ENCODE measurements at regions not wholly inside any gene's neighbourhood (a gene's known extent, or its start where the extent isn't known, plus 50 kb on each side); places are given as distances from the start of the nearest gene placed in this dataset.

- no peak overlapping the region for H3K4me3 ChIP-seq (ENCODE audit: low read depth, low read length)
- no peak for DNase-seq (ENCODE audit: low read depth, low spot score)
- in situ Hi-C loops (cut with HindIII; ENCODE audit: low sequenced_read_pairs) = no loop called here
- no peak for TF ChIP-seq CTCF (IDR thresholded peaks at IDR 0.05; ENCODE audit: low read depth, low read length)
These were observed 169.5 kb downstream of the NOL4 start for GRCh38 chr18:34055227-34055626.

GRCh38 chr18:34050661-34051060, 174.1 kb downstream of the NOL4 start:
- in situ Hi-C loops (cut with HindIII; ENCODE audit: low sequenced_read_pairs) = no loop called here
- TF ChIP-seq CTCF (IDR thresholded peaks at IDR 0.05; ENCODE audit: low read depth, low read length) = no peak
- no peak overlapping the region for H3K4me3 ChIP-seq (ENCODE audit: low read depth, low read length)
- no peak for DNase-seq (ENCODE audit: low read depth, low spot score)

DNA sequence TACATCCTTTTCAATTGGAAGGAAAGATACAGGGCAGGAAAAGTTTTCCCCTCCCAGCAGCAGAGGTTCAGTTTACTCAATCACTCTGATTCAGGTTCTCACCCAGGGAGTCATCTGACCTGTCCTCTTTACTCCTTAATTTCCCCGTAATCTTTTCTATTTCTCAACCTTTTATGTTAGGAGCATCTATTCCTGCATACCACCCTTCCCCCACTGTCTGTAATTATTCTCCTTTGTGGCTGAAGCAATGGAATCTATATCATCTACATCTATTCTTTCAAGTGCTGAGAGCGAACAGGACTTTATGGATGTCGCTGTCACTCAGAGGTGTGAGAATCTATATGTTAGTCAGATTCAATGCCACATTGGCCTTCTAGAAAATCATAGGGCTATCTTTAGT, 175.2 kb downstream of the NOL4 start:
- in situ Hi-C loops (cut with HindIII; ENCODE audit: low sequenced_read_pairs) = no loop called here
- DNase-seq (ENCODE audit: low read depth, low spot score) = no peak
- TF ChIP-seq CTCF (IDR thresholded peaks at IDR 0.05; ENCODE audit: low read depth, low read length) = no peak
- H3K4me3 ChIP-seq (ENCODE audit: low read depth, low read length) = no peak overlapping the region

GRCh38 chr18:34048423-34048822, 176.3 kb downstream of the NOL4 start:
- in situ Hi-C loops (cut with HindIII; ENCODE audit: low sequenced_read_pairs) = no loop called here
- no peak for TF ChIP-seq CTCF (IDR thresholded peaks at IDR 0.05; ENCODE audit: low read depth, low read length)
- no peak for DNase-seq (ENCODE audit: low read depth, low spot score)
- H3K4me3 ChIP-seq (ENCODE audit: low read depth, low read length) = no peak overlapping the region

DNA sequence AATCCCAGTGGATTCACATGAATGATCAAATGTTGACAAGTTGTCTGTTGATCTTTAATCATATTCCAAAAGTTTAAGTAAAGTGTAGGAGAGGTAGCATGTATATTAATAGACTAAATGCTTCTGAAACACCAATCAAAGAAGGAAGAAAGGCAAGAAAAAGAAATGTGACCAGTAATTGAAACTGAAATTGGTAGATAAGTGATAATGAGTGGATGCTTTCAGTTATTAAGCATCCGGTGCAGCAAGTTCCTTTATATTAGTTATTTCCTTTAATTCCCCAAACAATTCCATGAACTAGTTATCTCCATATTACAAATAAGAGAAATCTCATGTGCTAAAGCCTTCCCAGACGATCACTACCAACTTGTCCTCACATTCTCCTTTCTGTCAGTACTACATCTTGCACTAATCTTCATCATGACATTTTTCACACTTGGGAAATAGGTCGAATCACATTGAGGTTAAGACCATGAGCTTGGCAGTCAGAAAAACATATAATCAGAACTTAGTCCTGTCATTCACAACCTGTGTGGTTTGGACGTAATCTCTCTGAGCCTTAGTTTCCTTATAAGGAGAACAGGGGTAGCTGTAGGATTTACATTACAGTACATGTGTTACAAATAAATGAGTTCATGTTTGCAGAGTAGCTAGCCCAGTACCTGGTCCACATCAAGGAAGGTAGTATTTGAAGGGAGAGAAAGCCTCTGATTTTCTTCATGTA, 182.1 kb downstream of the NOL4 start:
- in situ Hi-C loops (cut with HindIII; ENCODE audit: low sequenced_read_pairs) = no loop called here
- H3K4me3 ChIP-seq (ENCODE audit: low read depth, low read length) = no peak overlapping the region
- no peak for TF ChIP-seq CTCF (IDR thresholded peaks at IDR 0.05; ENCODE audit: low read depth, low read length)
- DNase-seq (ENCODE audit: low read depth, low spot score) = no peak

- no peak for DNase-seq (ENCODE audit: low read depth, low spot score)
- no peak for TF ChIP-seq CTCF (IDR thresholded peaks at IDR 0.05; ENCODE audit: low read depth, low read length)
- no peak overlapping the region for H3K4me3 ChIP-seq (ENCODE audit: low read depth, low read length)
- in situ Hi-C loops (cut with HindIII; ENCODE audit: low sequenced_read_pairs) = no loop called here
These were observed 185.1 kb downstream of the NOL4 start for GRCh38 chr18:34039611-34040010.
